Subcutaneous abdominal adipose tissue (tissue), 5 donors: ENCODE measurements at regions not wholly inside any gene's neighbourhood (a gene's known extent, or its start where the extent isn't known, plus 50 kb on each side); places are given as distances from the start of the nearest gene placed in this dataset.
"Not testable (repeated sequence)": the region's sequence is repeated elsewhere in the genome, so short reads cannot be mapped to it uniquely, and the experiment has no call there.

Source experiments
- H3K27ac ChIP-seq: one replicate; pipeline ENCODE4 v1.7.0; 2013; ENCODE audit warnings: low read depth, mild to moderate bottlenecking, inconsistent platforms, low read length, moderate library complexity
- H3K27me3 ChIP-seq, 5 donors: one replicate each; pipeline ENCODE4 v1.7.0; 2013; ENCODE audit warnings: low read length in 5 of 5, inconsistent platforms in 1 of 5; ENCODE audit not compliant: control insufficient read depth in 5 of 5, insufficient read depth in 4 of 5
- H3K36me3 ChIP-seq, 5 donors: one replicate each; pipeline ENCODE4 v1.7.0; 2013; ENCODE audit warnings: low read length in 5 of 5; ENCODE audit not compliant: control insufficient read depth in 5 of 5, insufficient read depth in 5 of 5
- H3K4me1 ChIP-seq, 5 donors: one replicate each; pipeline ENCODE4 v1.7.0; 2013; ENCODE audit warnings: low read length in 5 of 5, mild to moderate bottlenecking in 3 of 5, moderate library complexity in 1 of 5; ENCODE audit not compliant: control insufficient read depth in 5 of 5, insufficient read depth in 5 of 5
- H3K4me3 ChIP-seq, 5 donors: one replicate each; pipeline ENCODE4 v1.7.0; 2013; ENCODE audit warnings: low read length in 5 of 5, low read depth in 1 of 5
- H3K9ac ChIP-seq, 5 donors: one replicate each; pipeline ENCODE4 v1.7.0; 2013; ENCODE audit warnings: low read length in 5 of 5, mild to moderate bottlenecking in 4 of 5, moderate library complexity in 3 of 5
- H3K9me3 ChIP-seq, 5 donors: one replicate each; pipeline ENCODE4 v1.7.0; 2013; ENCODE audit warnings: low read length in 5 of 5; ENCODE audit not compliant: control insufficient read depth in 5 of 5
- donor health status: healthy.
- donor health status: healthy.
- donor health status: healthy.
- donor health status: healthy.
- donor health status: healthy.

- Histone ChIP-seq H3K36me3 (no peaks in the 10 kb centered on the region), H3K4me3 (no peak overlapping the region), H3K4me1 (no peaks in the 10 kb centered on the region), H3K27ac (no peak overlapping the region), H3K9ac (no peak overlapping the region), H3K9me3 (peaks cover 0 to 4% (median 0%) of the 10 kb centered on the region in 5 donors), H3K27me3 (peaks cover 0 to 11% (median 0%) of the 10 kb centered on the region in 5 donors)
These were observed 715.8 kb upstream of the SOX11 start for GRCh38 chr2:4976407-4976806.

DNA sequence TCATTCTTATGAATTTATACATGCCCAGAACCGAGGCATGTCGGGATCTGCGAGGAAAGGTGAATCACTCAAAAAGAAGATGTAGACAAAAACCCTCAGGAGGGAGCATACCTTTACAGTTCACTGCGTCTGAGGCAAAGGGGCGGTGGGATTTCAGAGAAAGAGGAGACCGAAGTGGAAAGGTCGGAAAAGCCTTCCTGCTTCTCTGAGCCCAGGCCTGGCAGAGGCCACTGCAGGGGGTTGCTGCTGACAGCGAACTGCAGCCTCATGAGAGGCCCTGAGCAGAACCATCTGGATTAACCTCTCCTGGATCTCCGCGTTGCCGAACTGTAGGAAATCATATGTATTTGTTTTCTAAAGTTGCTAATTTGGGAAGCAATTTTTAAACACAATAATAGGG, 713.1 kb upstream of the SOX11 start:
- Histone ChIP-seq H3K36me3 (no peaks in the 10 kb centered on the region), H3K9me3 (peaks cover 0 to 2% (median 0%) of the 10 kb centered on the region in 5 donors), H3K27ac (no peak overlapping the region), H3K4me1 (no peaks in the 10 kb centered on the region), H3K9ac (no peak overlapping the region), H3K4me3 (no peak overlapping the region), H3K27me3 (peaks cover 0 to 1% (median 0%) of the 10 kb centered on the region in 5 donors)

DNA sequence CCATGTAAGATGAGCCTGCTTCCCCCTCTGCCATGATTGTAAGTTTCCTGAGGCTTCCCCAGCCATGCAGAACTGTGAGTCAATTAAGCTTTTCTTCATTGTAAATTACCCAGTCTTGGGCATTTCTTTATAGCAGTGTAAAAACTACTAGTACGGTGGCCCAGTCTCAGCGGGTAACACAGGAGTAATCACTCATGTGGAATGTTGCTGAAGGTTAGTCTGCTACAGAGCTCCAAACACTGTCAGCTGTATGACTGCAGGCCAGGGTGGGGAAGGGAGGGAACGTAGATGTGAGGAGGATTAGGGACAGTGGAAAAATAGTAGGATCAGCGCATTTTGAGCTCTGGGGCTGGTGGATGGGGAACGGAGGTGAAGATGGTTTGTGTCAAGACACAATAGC, 711.2 kb upstream of the SOX11 start:
- no peaks in the 10 kb centered on the region for H3K4me1 ChIP-seq
- H3K27me3 ChIP-seq, result no peaks in the 10 kb centered on the region
- no peaks in the 10 kb centered on the region for H3K36me3 ChIP-seq
- no peak overlapping the region for H3K9ac ChIP-seq
- no peak overlapping the region for H3K4me3 ChIP-seq
- no peaks in the 10 kb centered on the region for H3K9me3 ChIP-seq
- no peak overlapping the region for H3K27ac ChIP-seq

DNA sequence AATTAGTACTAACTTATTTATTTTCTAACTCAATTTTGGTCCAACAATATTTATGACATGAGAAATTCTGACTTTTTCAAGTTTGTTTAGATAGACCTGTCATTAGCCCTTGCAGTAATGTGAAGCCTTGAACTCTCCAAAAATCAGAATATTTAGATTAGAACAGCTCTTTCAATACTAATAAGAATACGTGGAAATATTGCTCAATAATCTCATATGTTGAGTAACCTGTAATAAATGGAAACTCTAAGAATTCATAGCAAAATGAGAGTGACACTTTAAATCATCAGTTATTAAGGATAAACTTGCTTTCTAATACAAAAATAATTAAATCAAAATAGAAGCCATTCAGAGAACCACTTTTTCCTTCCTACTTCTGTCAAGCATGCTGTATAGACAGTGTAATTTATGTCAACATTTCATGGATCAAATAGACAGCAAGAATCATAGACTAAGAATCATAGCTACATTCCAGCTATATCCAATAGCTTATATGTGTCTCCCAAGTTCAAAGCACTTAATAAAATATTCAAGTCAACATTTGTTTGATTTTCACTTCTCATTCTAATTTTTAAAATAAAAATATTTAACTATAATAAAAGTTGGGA, 710.3 kb upstream of the SOX11 start:
- H3K9ac ChIP-seq, result no peak overlapping the region
- H3K9me3 ChIP-seq, result no peaks in the 10 kb centered on the region
- H3K27ac ChIP-seq, result no peak overlapping the region
- no peaks in the 10 kb centered on the region for H3K36me3 ChIP-seq
- H3K4me3 ChIP-seq, result no peak overlapping the region
- H3K27me3 ChIP-seq, result no peaks in the 10 kb centered on the region
- no peaks in the 10 kb centered on the region for H3K4me1 ChIP-seq

- H3K36me3 ChIP-seq, H3K27me3 ChIP-seq, H3K4me3 ChIP-seq, H3K27ac ChIP-seq, H3K4me1 ChIP-seq, H3K9me3 ChIP-seq, H3K9ac ChIP-seq: not testable (repeated sequence)
These were observed 703.7 kb upstream of the SOX11 start for GRCh38 chr2:4988444-4988843.

GRCh38 chr2:4992226-4992625, 700.0 kb upstream of the SOX11 start:
- H3K36me3 ChIP-seq, result no peaks in the 10 kb centered on the region
- H3K4me3 ChIP-seq, result no peak overlapping the region
- H3K4me1 ChIP-seq, result no peaks in the 10 kb centered on the region
- H3K9me3 ChIP-seq, result no peaks in the 10 kb centered on the region
- H3K27ac ChIP-seq, result no peak overlapping the region
- H3K9ac ChIP-seq, result no peak overlapping the region
- H3K27me3 ChIP-seq, result no peaks in the 10 kb centered on the region

GRCh38 chr2:4995466-4995865, 696.7 kb upstream of the SOX11 start:
- Histone ChIP-seq H3K27ac (no peak overlapping the region), H3K9me3 (no peaks in the 10 kb centered on the region)

DNA sequence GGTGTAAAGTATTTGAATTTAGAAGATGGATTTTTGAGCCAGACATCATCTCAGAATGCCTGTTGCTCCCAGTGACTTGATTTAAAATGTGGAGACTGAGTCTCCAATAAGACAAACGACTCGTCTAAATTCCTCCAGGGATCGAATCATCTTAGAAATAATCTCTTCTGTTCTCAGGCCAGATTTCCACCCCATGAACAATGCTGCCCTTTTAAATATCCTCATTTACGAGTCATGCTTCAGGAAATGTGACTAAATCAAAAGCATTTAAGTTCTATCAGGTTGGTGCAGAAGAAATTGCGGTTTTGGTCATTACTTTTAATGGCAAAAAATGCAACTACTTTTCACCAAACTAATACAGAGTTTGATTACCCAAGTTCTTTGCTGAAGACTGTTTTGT, 684.6 kb upstream of the SOX11 start:
- H3K4me1 ChIP-seq, result no peaks in the 10 kb centered on the region
- no peaks in the 10 kb centered on the region for H3K36me3 ChIP-seq
- no peaks in the 10 kb centered on the region for H3K27me3 ChIP-seq
- H3K9me3 ChIP-seq, result no peaks in the 10 kb centered on the region
- H3K27ac ChIP-seq, result no peak overlapping the region
- H3K9ac ChIP-seq, result no peak overlapping the region
- no peak overlapping the region for H3K4me3 ChIP-seq

More at GRCh38 chr2:4995466-4995865, 696.7 kb upstream of the SOX11 start:
- Histone ChIP-seq H3K27me3 (no peaks in the 10 kb centered on the region), H3K36me3 (no peaks in the 10 kb centered on the region), H3K9ac (no peak overlapping the region), H3K4me3 (no peak overlapping the region), H3K4me1 (no peaks in the 10 kb centered on the region)

DNA sequence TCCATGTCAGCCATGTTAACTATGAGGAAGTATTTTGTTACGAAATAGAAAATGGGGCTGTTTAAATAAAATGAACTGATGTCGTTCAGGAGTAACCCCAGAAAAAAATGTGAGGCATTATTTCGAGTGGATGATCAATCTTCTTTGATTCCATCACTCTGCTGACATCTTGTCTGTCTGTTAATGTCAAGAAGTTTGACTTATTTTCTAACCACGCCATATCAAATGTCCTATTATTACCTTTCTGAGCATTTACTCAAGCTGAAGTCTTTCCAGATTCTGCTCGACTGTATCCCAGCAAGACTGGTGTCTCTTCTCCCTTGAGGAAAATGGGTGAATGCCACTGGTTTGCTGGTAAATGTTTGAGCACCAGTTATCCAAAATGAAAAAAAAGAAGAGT, 672.9 kb upstream of the SOX11 start:
- Histone ChIP-seq H3K27ac (no peak overlapping the region), H3K9me3 (peaks cover 0 to 13% (median 6%) of the 10 kb centered on the region in 5 donors), H3K9ac (no peak overlapping the region), H3K4me3 (no peak overlapping the region), H3K27me3 (no peaks in the 10 kb centered on the region), H3K4me1 (no peaks in the 10 kb centered on the region), H3K36me3 (no peaks in the 10 kb centered on the region)

DNA sequence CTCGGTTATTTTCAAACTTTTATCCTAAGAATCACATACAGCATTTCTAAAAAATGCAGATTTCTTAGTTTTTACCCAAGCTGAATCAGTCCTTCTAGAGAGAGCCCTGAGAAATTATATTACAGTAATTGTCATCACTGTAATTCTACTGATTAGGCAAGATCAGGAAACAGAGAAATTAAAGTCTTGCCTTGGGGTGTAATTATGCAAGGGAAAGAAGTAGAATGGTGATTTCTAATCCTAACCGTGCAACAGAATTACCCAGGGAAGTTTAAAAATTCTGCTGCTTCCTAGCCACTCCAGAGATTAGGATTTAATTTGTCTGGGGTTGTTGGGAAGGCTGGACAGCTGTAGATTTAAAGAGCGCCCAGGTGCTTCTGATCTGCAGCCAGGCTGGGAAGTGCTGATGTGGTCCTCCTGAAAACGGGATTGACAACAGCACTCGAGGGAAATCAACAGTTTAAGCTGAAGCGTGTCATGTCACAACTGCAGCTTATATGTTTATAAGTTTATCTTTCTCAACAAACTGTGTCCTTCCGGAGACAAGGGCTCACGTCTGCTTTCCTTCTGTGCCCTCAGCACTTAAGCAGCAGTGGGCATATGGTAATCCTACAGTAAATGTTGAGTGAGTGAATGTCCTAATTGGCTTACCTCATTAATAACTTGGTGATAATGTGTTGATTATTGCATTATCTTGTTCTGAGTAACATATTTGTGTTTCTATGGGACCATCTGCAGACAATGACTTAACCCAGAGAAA, 671.9 kb upstream of the SOX11 start:
- no peaks in the 10 kb centered on the region for H3K36me3 ChIP-seq
- H3K4me3 ChIP-seq, result no peak overlapping the region
- no peaks in the 10 kb centered on the region for H3K27me3 ChIP-seq
- no peak overlapping the region for H3K9ac ChIP-seq
- H3K9me3 ChIP-seq, result peaks cover 0 to 13% (median 6%) of the 10 kb centered on the region in 5 donors
- no peak overlapping the region for H3K27ac ChIP-seq
- H3K4me1 ChIP-seq, result no peaks in the 10 kb centered on the region
